CD4-positive, alpha-beta T cell (primary cell): ENCODE measurements at regions not wholly inside any gene's neighbourhood (a gene's known extent, or its start where the extent isn't known, plus 50 kb on each side); places are given as distances from the start of the nearest gene placed in this dataset.

Experiments
- ATAC-seq: fragments of 200-7000 bp; cut with Tn5 transposase; one replicate; pipeline ENCODE4 v1.10.0; 2022; ENCODE audit warnings: mild to moderate bottlenecking; ENCODE audit not compliant: poor library complexity
- CTCF ChIA-PET: fragments of 350-600 bp; sonication (Branson Sonifier 250); formaldehyde crosslinking; loops from one replicate; lab custom pipeline; 2021; ENCODE audit warnings: antibody characterized with exemption, inconsistent platforms; lab: Charles Lee
- POLR2A ChIA-PET: fragments of 350-600 bp; sonication (Branson Sonifier 250); formaldehyde crosslinking; loops from one replicate; lab custom pipeline; 2021; ENCODE audit warnings: antibody characterized with exemption, inconsistent platforms; lab: Charles Lee
- DNase-seq, 14 experiments: peaks; one replicate each; pipeline ENCODE4 v3.0.0-alpha.2; 2013 to 2020; ENCODE audit warnings: mixed read lengths in 2 of 14
- H3K27ac ChIP-seq, 2 donors: one replicate each; pipeline versions ENCODE4 v1.5.1 to v1.7.0; 2013; ENCODE audit warnings: low read length in 2 of 2, low read depth in 1 of 2, mild to moderate bottlenecking in 1 of 2
- H3K27me3 ChIP-seq, 2 experiments: 1 replicate in 1 of 2; 2 replicates in 1 of 2; pipeline versions ENCODE4 v1.6.1 to v1.7.0; 2013; ENCODE audit warnings: low read length in 2 of 2, control low read depth in 1 of 2, mild to moderate bottlenecking in 1 of 2, moderate library complexity in 1 of 2; ENCODE audit not compliant: insufficient read depth in 2 of 2, control insufficient read depth in 1 of 2
- H3K36me3 ChIP-seq: one replicate; pipeline ENCODE4 v1.6.1; 2013; ENCODE audit warnings: low read length, control low read depth; ENCODE audit not compliant: insufficient read depth
- H3K4me1 ChIP-seq: one replicate; pipeline ENCODE4 v1.6.1; 2013; ENCODE audit warnings: low read length, control low read depth; ENCODE audit not compliant: insufficient read depth
- H3K4me3 ChIP-seq: one replicate; pipeline ENCODE4 v1.5.1; 2013; ENCODE audit warnings: mild to moderate bottlenecking, low read length, moderate library complexity
- H3K9me3 ChIP-seq, 2 experiments: 1 replicate in 1 of 2; 2 replicates in 1 of 2; pipeline versions ENCODE4 v1.6.1 to v1.7.0; 2013; ENCODE audit warnings: low read length in 2 of 2, mild to moderate bottlenecking in 2 of 2, control low read depth in 1 of 2, moderate library complexity in 1 of 2; ENCODE audit not compliant: control insufficient read depth in 1 of 2, insufficient read depth in 1 of 2
- H3K27ac Mint-ChIP-seq: one replicate; pipeline ENCODE4 v1.8.0; 2020; ENCODE audit warnings: mixed read lengths
- H3K27me3 Mint-ChIP-seq: one replicate; pipeline ENCODE4 v1.8.0; 2021; ENCODE audit warnings: mixed read lengths
- H3K36me3 Mint-ChIP-seq: one replicate; pipeline ENCODE4 v1.8.0; 2021; ENCODE audit warnings: low read depth, mixed read lengths
- H3K4me1 Mint-ChIP-seq: one replicate; pipeline ENCODE4 v1.8.0; 2021; ENCODE audit warnings: low read depth, mixed read lengths
- H3K4me3 Mint-ChIP-seq: one replicate; pipeline ENCODE4 v1.8.0; 2020; ENCODE audit warnings: mild to moderate bottlenecking, mixed read lengths
- H3K9me3 Mint-ChIP-seq: one replicate; pipeline ENCODE4 v1.8.0; 2020; ENCODE audit warnings: mixed read lengths
- intact Hi-C, 2 experiments: fragments of 100-400 bp; cut with DNase I in 1 of 2; cut with micrococcal nuclease in 1 of 2; formaldehyde crosslinking; loops; one replicate each; pipeline versions ENCODE4 v1.15.1 to v1.9.0; 2023 to 2025; cut with DNase I, micrococcal nuclease
- TF ChIP-seq, protein P1 (sequence below): fragments of 200-600 bp; IDR thresholded peaks from one replicate; pipeline ENCODE4 v1.8.0; 2022; ENCODE audit warnings: antibody characterized with exemption, mild to moderate bottlenecking

DNA sequence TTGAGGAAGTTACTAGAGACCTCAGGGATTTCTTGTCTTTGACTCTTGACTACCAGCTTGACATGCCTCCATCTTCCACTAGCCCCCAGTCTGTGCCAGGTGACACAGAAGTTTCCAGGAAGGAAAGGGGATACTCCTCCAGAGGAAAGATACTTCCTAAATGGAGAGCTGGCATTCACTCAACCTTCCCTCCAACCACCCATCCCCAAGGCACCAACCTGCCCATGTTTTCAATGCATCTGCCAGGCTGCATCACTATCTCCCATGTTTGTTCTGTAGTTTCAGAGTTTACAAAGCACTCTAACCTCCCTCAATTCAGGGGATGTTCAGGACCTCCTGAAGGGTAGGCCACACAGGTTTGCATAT is 198.4 kb upstream of the LPP start:
- Mint-ChIP-seq H3K27ac (no peak overlapping the region), H3K9me3 (no peaks in the 10 kb centered on the region), H3K4me1 (peaks cover 36% of the 10 kb centered on the region), H3K4me3 (no peak overlapping the region), H3K36me3 (no peaks in the 10 kb centered on the region), H3K27me3 (no peaks in the 10 kb centered on the region)
- TF ChIP-seq, protein P1, sequence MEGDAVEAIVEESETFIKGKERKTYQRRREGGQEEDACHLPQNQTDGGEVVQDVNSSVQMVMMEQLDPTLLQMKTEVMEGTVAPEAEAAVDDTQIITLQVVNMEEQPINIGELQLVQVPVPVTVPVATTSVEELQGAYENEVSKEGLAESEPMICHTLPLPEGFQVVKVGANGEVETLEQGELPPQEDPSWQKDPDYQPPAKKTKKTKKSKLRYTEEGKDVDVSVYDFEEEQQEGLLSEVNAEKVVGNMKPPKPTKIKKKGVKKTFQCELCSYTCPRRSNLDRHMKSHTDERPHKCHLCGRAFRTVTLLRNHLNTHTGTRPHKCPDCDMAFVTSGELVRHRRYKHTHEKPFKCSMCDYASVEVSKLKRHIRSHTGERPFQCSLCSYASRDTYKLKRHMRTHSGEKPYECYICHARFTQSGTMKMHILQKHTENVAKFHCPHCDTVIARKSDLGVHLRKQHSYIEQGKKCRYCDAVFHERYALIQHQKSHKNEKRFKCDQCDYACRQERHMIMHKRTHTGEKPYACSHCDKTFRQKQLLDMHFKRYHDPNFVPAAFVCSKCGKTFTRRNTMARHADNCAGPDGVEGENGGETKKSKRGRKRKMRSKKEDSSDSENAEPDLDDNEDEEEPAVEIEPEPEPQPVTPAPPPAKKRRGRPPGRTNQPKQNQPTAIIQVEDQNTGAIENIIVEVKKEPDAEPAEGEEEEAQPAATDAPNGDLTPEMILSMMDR = no peak
- Histone ChIP-seq H3K36me3 (no peaks in the 10 kb centered on the region), H3K27me3 (no peaks in the 10 kb centered on the region), H3K27ac (no peak overlapping the region), H3K9me3 (no peaks in the 10 kb centered on the region), H3K4me3 (no peak overlapping the region), H3K4me1 (peaks cover 28% of the 10 kb centered on the region)
- ChIA-PET POLR2A (no interaction called here), CTCF (no interaction called here)
- intact Hi-C loops = no loop called here
- DNase-seq = no peak
- ATAC-seq = no peak

DNA sequence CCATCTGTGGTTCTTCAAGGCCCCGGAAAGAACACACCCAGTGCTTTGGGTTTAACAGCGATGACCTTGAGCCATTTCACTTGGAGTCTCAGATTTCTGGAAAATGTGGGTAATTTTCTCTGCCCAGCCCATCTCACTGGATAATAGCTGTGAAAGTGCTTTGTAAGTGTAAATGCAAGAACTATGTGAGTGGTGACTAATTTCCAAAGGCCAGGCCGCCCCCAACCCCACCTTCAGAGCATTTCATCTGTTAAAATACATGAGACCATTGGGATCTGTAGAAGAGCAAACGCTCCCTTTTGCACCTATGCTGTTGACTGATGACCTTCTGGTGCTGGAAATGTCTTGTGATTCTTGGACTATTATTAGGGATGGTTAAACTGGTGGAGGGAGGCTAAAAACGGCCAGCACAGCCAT is 196.8 kb upstream of the LPP start:
- Mint-ChIP-seq H3K27me3 (no peaks in the 10 kb centered on the region), H3K4me1 (peaks cover 36% of the 10 kb centered on the region), H3K36me3 (no peaks in the 10 kb centered on the region), H3K27ac (no peak overlapping the region), H3K9me3 (no peaks in the 10 kb centered on the region), H3K4me3 (no peak overlapping the region)
- Histone ChIP-seq H3K4me1 (peaks cover 28% of the 10 kb centered on the region), H3K27me3 (no peaks in the 10 kb centered on the region), H3K27ac (no peak overlapping the region), H3K36me3 (no peaks in the 10 kb centered on the region), H3K9me3 (no peaks in the 10 kb centered on the region), H3K4me3 (no peak overlapping the region)
- intact Hi-C loops = no loop called here
- TF ChIP-seq, protein P1 = no peak
- no peak for ATAC-seq
- POLR2A ChIA-PET = no interaction called here
- no peak for DNase-seq
- CTCF ChIA-PET = no interaction called here

DNA sequence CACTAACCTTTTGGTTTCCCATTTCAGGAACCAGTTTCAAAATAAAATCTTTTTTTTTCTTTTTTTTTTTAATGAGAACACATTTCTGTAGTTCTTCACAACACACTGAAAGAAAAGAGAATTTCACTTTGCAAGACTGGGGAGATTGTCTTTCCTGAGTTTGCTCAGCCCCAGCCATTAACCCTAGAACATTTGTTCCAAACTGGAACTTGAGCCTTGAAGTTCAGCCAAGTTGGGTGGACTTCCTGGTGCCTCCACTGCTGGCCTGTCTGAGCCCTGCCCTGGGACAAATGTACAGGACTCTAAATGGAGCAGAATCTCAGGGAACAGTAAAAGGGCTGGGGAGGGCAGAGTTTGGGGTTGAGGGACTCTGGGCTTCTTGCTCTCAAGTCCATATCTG is 196.4 kb upstream of the LPP start:
- H3K27ac ChIP-seq = no peak overlapping the region
- no peaks in the 10 kb centered on the region for H3K27me3 Mint-ChIP-seq
- H3K27me3 ChIP-seq = no peaks in the 10 kb centered on the region
- no peak for DNase-seq
- POLR2A ChIA-PET = no interaction called here
- CTCF ChIA-PET = no interaction called here
- peaks cover 28% of the 10 kb centered on the region for H3K4me1 ChIP-seq
- peaks cover 36% of the 10 kb centered on the region for H3K4me1 Mint-ChIP-seq
- intact Hi-C loops = no loop called here
- H3K36me3 ChIP-seq = no peaks in the 10 kb centered on the region
- H3K36me3 Mint-ChIP-seq = no peaks in the 10 kb centered on the region
- ATAC-seq = no peak
- H3K27ac Mint-ChIP-seq = no peak overlapping the region
- H3K9me3 Mint-ChIP-seq = no peaks in the 10 kb centered on the region
- H3K9me3 ChIP-seq = no peaks in the 10 kb centered on the region
- no peak overlapping the region for H3K4me3 Mint-ChIP-seq
- TF ChIP-seq, protein P1 = no peak
- H3K4me3 ChIP-seq = no peak overlapping the region
